Adrenal gland (tissue), 9 donors: ENCODE measurements at regions not wholly inside any gene's neighbourhood (a gene's known extent, or its start where the extent isn't known, plus 50 kb on each side); places are given as distances from the start of the nearest gene placed in this dataset.
"Not testable (repeated sequence)": the region's sequence is repeated elsewhere in the genome, so short reads cannot be mapped to it uniquely, and the experiment has no call there.

Experiments
- DNase-seq, 7 donors: peaks; one replicate each; pipeline ENCODE4 v3.0.0-alpha.2; 2019 to 2020
- H3K27ac ChIP-seq, 5 donors: fragments of 200-600 bp; sonication (generic) in 4 of 5; 1 replicate in 3 of 5; 2 replicates in 2 of 5; pipeline versions ENCODE4 v1.5.1 to v1.8.0; 2016 to 2020; ENCODE audit warnings: mild to moderate bottlenecking in 1 of 5
- H3K27me3 ChIP-seq: fragments of 200-600 bp; 2 replicates; pipeline ENCODE4 v1.8.0; 2021
- H3K36me3 ChIP-seq, 2 donors: fragments of 200-600 bp; replicated peaks in 1 of 2; 1 replicate in 1 of 2; 2 replicates in 1 of 2; pipeline versions ENCODE4 v1.5.1 to v1.8.0; 2018 to 2022
- H3K4me1 ChIP-seq, 2 donors: fragments of 200-600 bp; replicated peaks in 1 of 2; 1 replicate in 1 of 2; 2 replicates in 1 of 2; pipeline versions ENCODE4 v1.5.1 to v1.8.0; 2018 to 2021
- H3K4me3 ChIP-seq, 4 donors: fragments of 200-600 bp; sonication (generic) in 3 of 4; one replicate each; pipeline ENCODE4 v1.5.1; 2016 to 2018
- H3K9me3 ChIP-seq, 3 donors: fragments of 200-600 bp; sonication (generic) in 1 of 3; replicated peaks in 1 of 3; 1 replicate in 2 of 3; 2 replicates in 1 of 3; pipeline versions ENCODE4 v1.5.1 to v1.8.0; 2016 to 2021
- POLR2A ChIP-seq, 2 donors: fragments of 450-650 bp; IDR thresholded peaks; one replicate each; pipeline ENCODE4 v1.6.1; 2017; ENCODE audit warnings: antibody characterized with exemption in 2 of 2, mild to moderate bottlenecking in 2 of 2, moderate library complexity in 1 of 2
- WGBS, 4 donors: extraction: QIAGEN DNeasy Blood & Tissue Kit in 2 of 4; methylation state at CpG; one replicate each; pipeline versions ENCODE4 v1.1.5 to v1.1.7; 2013 to 2017; 5-methylcytosine and 5-hydroxymethylcytosine counted together
- intact Hi-C, 2 donors: fragments of 100-400 bp; cut with DNase I; formaldehyde crosslinking; loops; one replicate each; pipeline versions ENCODE4 v1.14.1 to v1.15.0; 2022 to 2023
- TF ChIP-seq, protein P1 (sequence below), 6 experiments: fragments of 450-650 bp in 4 of 6; fragments of 200-600 bp in 2 of 6; sonication (generic) in 1 of 6; IDR thresholded peaks; 1 replicate in 5 of 6; 2 replicates in 1 of 6; pipeline versions ENCODE4 v1.5.1 to v1.8.0; 2016 to 2021; ENCODE audit warnings: antibody characterized with exemption in 6 of 6, mild to moderate bottlenecking in 2 of 6, moderate library complexity in 1 of 6
- donor health status: healthy with polysubstance abuse.
- donor health status: Bipolar disorder and iron deficiency.
- donor health status: DM: yes; HTN: yes; CAD: no.
- donor health status: DM: no; HTN: no; CAD: no.
- donor health status: DM: no; HTN: no; CAD: no.

DNA sequence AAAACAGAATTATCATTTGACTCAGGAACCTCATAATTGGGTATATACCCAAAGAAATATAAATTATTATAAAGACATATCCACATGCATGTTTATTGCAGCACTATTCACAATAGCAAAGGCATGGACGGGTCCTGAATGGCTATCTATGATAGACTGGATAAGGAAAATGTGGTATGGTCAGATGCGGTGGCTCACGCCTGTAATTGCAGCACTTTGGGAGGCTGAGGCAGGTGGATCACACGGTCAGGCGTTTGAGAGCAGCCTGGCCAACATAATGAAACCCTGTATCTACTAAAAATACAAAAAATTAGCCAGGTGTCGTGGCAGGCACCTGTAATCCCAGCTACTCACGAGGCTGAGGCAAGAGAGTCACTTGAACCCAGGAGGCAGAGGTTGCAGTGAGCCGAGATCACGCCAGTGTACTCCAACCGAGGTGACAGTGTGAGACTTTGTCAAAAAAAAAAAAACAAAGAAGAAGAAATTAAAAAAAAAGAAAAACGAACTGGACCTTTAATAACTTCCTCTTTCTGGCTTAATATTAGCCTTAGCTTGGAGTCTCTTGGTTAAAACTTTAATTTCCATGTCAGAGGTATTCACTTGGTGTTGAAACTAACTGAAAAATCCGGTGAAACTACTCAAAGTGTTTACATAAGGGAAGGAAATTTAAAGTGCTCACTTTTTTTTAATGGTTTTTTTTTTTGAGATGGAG lies 104.4 kb downstream of the ZNF486 start:
- no peak overlapping the region for H3K4me3 ChIP-seq
- no peak for DNase-seq
- 62 to 72% (median 67%) methylated on average over 12 of the region's 12 CpGs for WGBS, 4 donors
- H3K36me3 ChIP-seq = no peaks in the 10 kb centered on the region
- intact Hi-C loops = no loop called here
- no peaks in the 10 kb centered on the region for H3K9me3 ChIP-seq
- no peaks in the 10 kb centered on the region for H3K27me3 ChIP-seq
- no peak overlapping the region for H3K27ac ChIP-seq
- H3K4me1 ChIP-seq = no peaks in the 10 kb centered on the region
- TF ChIP-seq, protein P1, sequence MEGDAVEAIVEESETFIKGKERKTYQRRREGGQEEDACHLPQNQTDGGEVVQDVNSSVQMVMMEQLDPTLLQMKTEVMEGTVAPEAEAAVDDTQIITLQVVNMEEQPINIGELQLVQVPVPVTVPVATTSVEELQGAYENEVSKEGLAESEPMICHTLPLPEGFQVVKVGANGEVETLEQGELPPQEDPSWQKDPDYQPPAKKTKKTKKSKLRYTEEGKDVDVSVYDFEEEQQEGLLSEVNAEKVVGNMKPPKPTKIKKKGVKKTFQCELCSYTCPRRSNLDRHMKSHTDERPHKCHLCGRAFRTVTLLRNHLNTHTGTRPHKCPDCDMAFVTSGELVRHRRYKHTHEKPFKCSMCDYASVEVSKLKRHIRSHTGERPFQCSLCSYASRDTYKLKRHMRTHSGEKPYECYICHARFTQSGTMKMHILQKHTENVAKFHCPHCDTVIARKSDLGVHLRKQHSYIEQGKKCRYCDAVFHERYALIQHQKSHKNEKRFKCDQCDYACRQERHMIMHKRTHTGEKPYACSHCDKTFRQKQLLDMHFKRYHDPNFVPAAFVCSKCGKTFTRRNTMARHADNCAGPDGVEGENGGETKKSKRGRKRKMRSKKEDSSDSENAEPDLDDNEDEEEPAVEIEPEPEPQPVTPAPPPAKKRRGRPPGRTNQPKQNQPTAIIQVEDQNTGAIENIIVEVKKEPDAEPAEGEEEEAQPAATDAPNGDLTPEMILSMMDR (IDR thresholded peaks at IDR 0.05) = no peak
- TF ChIP-seq POLR2A (IDR thresholded peaks at IDR 0.05) = no peak

DNA sequence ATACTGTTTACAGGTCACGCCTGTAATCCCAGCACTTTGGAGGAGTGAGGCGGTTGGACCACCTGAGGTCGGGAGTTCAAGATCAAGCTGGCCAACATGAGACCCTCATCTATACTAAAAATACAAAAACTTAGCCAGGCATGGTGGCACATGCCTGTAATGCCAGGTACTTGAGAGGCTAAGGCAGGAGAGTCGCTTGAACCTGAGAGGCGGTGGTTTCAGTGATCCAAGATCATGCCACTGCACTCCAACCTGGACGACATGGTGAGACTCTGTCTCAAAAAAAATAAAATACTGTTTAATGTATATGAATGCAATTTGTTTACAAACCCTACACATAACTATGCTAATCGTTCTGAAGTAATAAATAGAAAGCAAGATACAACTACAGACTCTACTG lies 102.4 kb downstream of the ZNF486 start:
- Histone ChIP-seq H3K9me3 (no peaks in the 10 kb centered on the region), H3K36me3 (no peaks in the 10 kb centered on the region), H3K27me3 (no peaks in the 10 kb centered on the region), H3K4me1 (no peaks in the 10 kb centered on the region), H3K27ac (no peak overlapping the region), H3K4me3 (no peak overlapping the region)
- no peak for DNase-seq
- TF ChIP-seq, protein P1 (IDR thresholded peaks at IDR 0.05) = no peak
- TF ChIP-seq POLR2A (IDR thresholded peaks at IDR 0.05) = no peak
- intact Hi-C loops = no loop called here
- WGBS, 4 donors = 82 to 88% (median 85%) methylated on average over 7 of the region's 7 CpGs

DNA sequence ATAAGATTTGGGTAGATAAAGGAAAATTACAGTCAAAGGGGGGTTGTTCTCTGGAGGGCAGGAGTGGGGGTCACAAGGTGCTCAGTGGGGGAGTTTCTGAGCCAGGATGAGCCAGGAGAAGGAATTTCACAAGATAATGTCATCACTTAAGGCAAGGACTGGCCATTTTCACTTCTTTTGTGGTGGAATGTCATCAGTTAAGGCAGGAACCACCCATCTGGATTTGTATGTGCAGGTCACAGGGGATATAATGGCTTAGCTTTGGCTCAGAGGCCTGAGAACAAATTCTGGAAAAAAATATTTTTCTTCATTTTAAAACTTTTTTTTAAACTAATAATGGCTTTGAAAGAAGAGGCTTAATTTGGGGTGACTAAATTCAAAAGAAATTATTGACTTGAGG lies 94.5 kb downstream of the ZNF486 start:
- not testable (repeated sequence) for H3K27ac ChIP-seq

DNA sequence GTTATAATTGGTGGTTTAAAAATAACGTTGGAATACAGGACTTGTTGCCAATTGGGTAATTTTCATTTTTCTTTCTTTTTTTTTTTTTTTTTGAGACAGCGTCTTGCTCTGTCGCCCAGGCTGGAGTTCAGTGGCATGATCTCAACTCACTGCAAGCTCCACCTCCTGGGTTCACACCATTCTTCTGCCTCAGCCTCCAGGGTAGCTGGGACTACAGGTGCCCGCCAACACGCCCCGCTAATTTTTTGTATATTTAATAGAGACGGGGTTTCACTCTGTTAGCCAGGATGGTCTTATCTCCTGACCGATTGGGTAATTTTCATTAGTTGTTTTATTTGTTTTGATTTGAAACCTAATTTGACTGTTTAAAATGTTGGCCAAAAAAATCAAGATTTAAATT lies 93.7 kb downstream of the ZNF486 start:
- H3K4me3 ChIP-seq, intact Hi-C loops, H3K27ac ChIP-seq, H3K27me3 ChIP-seq, H3K4me1 ChIP-seq, H3K9me3 ChIP-seq, H3K36me3 ChIP-seq, DNase-seq: not testable (repeated sequence)
- WGBS, 4 donors = 48 to 61% (median 56%) methylated on average over 8 of the region's 8 CpGs

More for the DNA sequence above, 94.5 kb downstream of the ZNF486 start:
- DNase-seq, intact Hi-C loops, H3K4me3 ChIP-seq, H3K9me3 ChIP-seq, H3K36me3 ChIP-seq, H3K4me1 ChIP-seq, H3K27me3 ChIP-seq: not testable (repeated sequence)

DNA sequence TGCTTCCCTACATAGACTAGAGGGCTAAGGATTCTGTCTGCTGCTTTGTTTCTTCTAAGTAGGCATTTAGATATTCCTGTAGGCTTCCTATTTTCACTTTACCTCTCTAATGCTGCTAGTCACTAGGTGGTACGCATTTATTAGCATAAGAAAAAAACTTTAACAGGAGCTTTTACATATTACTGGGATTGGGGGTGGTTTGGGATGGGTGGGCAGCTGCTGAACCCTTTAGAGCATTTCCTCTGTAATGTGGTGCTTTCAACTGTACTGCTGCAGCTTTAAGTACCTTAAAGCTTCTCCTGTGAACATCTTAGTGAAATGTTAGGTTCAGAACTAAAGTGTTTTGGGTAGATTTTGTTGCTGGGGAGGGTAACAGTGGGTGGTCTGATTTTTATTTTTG lies 92.6 kb downstream of the ZNF486 start:
- WGBS, 4 donors = 24 to 66% (median 47%) methylated on average over 1 of the region's 1 CpG
- Histone ChIP-seq H3K4me1 (no peaks in the 10 kb centered on the region), H3K36me3 (no peaks in the 10 kb centered on the region), H3K9me3 (no peaks in the 10 kb centered on the region), H3K27me3 (no peaks in the 10 kb centered on the region), H3K4me3 (no peak overlapping the region), H3K27ac (no peak overlapping the region)
- TF ChIP-seq, protein P1 (IDR thresholded peaks at IDR 0.05) = no peak
- no peak for TF ChIP-seq POLR2A (IDR thresholded peaks at IDR 0.05)
- intact Hi-C loops = no loop called here
- DNase-seq = no peak
